ENCODE measurements at regions not wholly inside any gene's neighbourhood (a gene's known extent, or its start where the extent isn't known, plus 50 kb on each side); places are given as distances from the start of the nearest gene placed in this dataset.
"Not testable (repeated sequence)": the region's sequence is repeated elsewhere in the genome, so short reads cannot be mapped to it uniquely, and the experiment has no call there.

- no peak for TF ChIP-seq POLR2AphosphoS5 (IDR thresholded peaks at IDR 0.05; ENCODE audit: low read length)
- no peak for TF ChIP-seq IKZF2 (IDR thresholded peaks at IDR 0.05)
- no peak for TF ChIP-seq MAX (IDR thresholded peaks at IDR 0.05; ENCODE audit: low read depth, low read length)
- no peak for TF ChIP-seq ZBTB33 (IDR thresholded peaks at IDR 0.05)
- TF ChIP-seq WRNIP1 (IDR thresholded peaks at IDR 0.05; ENCODE audit: borderline replicate concordance, low read depth, low read length): no peak
- no peak for TF ChIP-seq NRF1 (conservative IDR thresholded peaks at IDR 0.05; ENCODE audit: low read depth, low read length)
- no peak for TF ChIP-seq CEBPB (IDR thresholded peaks at IDR 0.05; ENCODE audit: borderline replicate concordance in 1 of 2, low read depth in 2 of 2, low read length in 2 of 2)
- no peak for TF ChIP-seq E4F1 (IDR thresholded peaks at IDR 0.05; ENCODE audit: borderline replicate concordance, partially characterized antibody)
- no peak for TF ChIP-seq ZNF592 (IDR thresholded peaks at IDR 0.05)
Observed at GRCh38 chr14:30410986-30411385, 148.0 kb upstream of the G2E3 start (continued).

- H3K4me1 ChIP-seq (ENCODE audit: control insufficient read depth, insufficient read depth, low read length); FAIRE-seq; DNase-seq (ENCODE audit: low read depth, low spot score); SMC1A ChIA-PET (ENCODE audit: uncharacterized antibody, unreplicated experiment); H3K79me2 ChIP-seq (ENCODE audit: control insufficient read depth, insufficient read depth, low read length); H3K9me3 ChIP-seq (replicated peaks; ENCODE audit: control insufficient read depth, insufficient read depth, low read length); H4K20me1 ChIP-seq (ENCODE audit: control insufficient read depth, insufficient read depth); POLR2A ChIA-PET; H3K4me3 ChIP-seq; H3K4me2 ChIP-seq (ENCODE audit: control insufficient read depth, insufficient read depth); intact Hi-C loops (cut with micrococcal nuclease; ENCODE audit: unreplicated experiment); H3K36me3 ChIP-seq (ENCODE audit: control insufficient read depth in 2 of 2, insufficient read depth in 2 of 2, low read length in 1 of 2); ATAC-seq; RAD21 ChIA-PET (ENCODE audit: unreplicated experiment); BruUV-seq (replicated peaks); H2AFZ ChIP-seq (ENCODE audit: control insufficient read depth, low read depth, low read length); H3K27ac ChIP-seq (ENCODE audit: control insufficient read depth, insufficient read depth); H3K9ac ChIP-seq (ENCODE audit: control insufficient read depth, insufficient read depth, low read length); in situ Hi-C loops (cut with MboI); H3K27me3 ChIP-seq (replicated peaks in 1 of 2; ENCODE audit: control insufficient read depth in 2 of 2, insufficient read depth in 2 of 2, low read length in 1 of 2): not testable (repeated sequence)
- WGBS (ENCODE audit: insufficient coverage, insufficient replicate concordance, low lambda C conversion rate, missing lambda C conversion rate): 31% methylated on average over 8 of the region's 8 CpGs
- CTCF ChIA-PET: interaction anchor here (1.2 kb wide), 1 partner anchor 37 kb away, joined by 4 read pairs; no protein-coding TSS in a partner anchor
Observed at GRCh38 chr14:30413184-30413583, 145.8 kb upstream of the G2E3 start.

Data from GM12878 (cell line).